Cardiac muscle cell (in vitro differentiated cells and primary cell): ENCODE measurements at regions not wholly inside any gene's neighbourhood (a gene's known extent, or its start where the extent isn't known, plus 50 kb on each side); places are given as distances from the start of the nearest gene placed in this dataset.

Experiments
- DNase-seq, 2 donors: peaks; one replicate each; pipeline versions ENCODE4 v3.0.0 to v3.0.0-alpha.2; 2010 to 2017; ENCODE audit warnings: low read depth in 1 of 2, low spot score in 1 of 2
- H3K27ac ChIP-seq: fragments of 200-600 bp; sonication (generic); 2 replicates; pipeline ENCODE4 v1.5.1; 2016
- H3K27me3 ChIP-seq: fragments of 200-600 bp; sonication (generic); 2 replicates; pipeline ENCODE4 v1.6.0; 2016; ENCODE audit warnings: control low read depth
- H3K36me3 ChIP-seq: fragments of 200-600 bp; sonication (generic); 2 replicates; pipeline ENCODE4 v1.5.1; 2016; ENCODE audit warnings: control low read depth
- H3K4me1 ChIP-seq: fragments of 200-600 bp; sonication (generic); 2 replicates; pipeline ENCODE4 v1.8.1; 2017; ENCODE audit warnings: low read depth, mild to moderate bottlenecking, mixed run types
- H3K4me3 ChIP-seq: fragments of 200-600 bp; sonication (generic); 2 replicates; pipeline ENCODE4 v1.5.1; 2016; ENCODE audit warnings: mild to moderate bottlenecking
- H3K9me3 ChIP-seq: fragments of 200-600 bp; sonication (generic); 2 replicates; pipeline ENCODE4 v1.5.1; 2017; ENCODE audit warnings: low read depth, mild to moderate bottlenecking, control low read depth
- CTCF ChIP-seq: IDR thresholded peaks from 2 replicates; pipeline ENCODE4 v1.5.1; 2012; ENCODE audit warnings: low read depth, mild to moderate bottlenecking, low read length

- DNase-seq: no peak
- Histone ChIP-seq H3K9me3 (no peaks in the 10 kb centered on the region), H3K27me3 (no peaks in the 10 kb centered on the region), H3K4me3 (no peak overlapping the region), H3K36me3 (no peaks in the 10 kb centered on the region), H3K4me1 (no peaks in the 10 kb centered on the region), H3K27ac (no peak overlapping the region)
- TF ChIP-seq CTCF: no peak
Observed at GRCh38 chr9:2378266-2378665, 243.3 kb upstream of the VLDLR start.

GRCh38 chr9:2378816-2379215 lies 242.8 kb upstream of the VLDLR start:
- no peak for TF ChIP-seq CTCF
- no peaks in the 10 kb centered on the region for H3K36me3 ChIP-seq
- H3K27me3 ChIP-seq: no peaks in the 10 kb centered on the region
- H3K9me3 ChIP-seq: no peaks in the 10 kb centered on the region
- no peaks in the 10 kb centered on the region for H3K4me1 ChIP-seq
- H3K4me3 ChIP-seq: no peak overlapping the region
- H3K27ac ChIP-seq: no peak overlapping the region
- no peak for DNase-seq

- DNase-seq: no peak
- Histone ChIP-seq H3K4me1 (no peaks in the 10 kb centered on the region), H3K27ac (no peak overlapping the region), H3K27me3 (no peaks in the 10 kb centered on the region), H3K4me3 (no peak overlapping the region), H3K9me3 (no peaks in the 10 kb centered on the region), H3K36me3 (no peaks in the 10 kb centered on the region)
- no peak for TF ChIP-seq CTCF
Observed at GRCh38 chr9:2384741-2385140, 236.8 kb upstream of the VLDLR start.

GRCh38 chr9:2385746-2386145 lies 235.8 kb upstream of the VLDLR start:
- no peak overlapping the region for H3K4me3 ChIP-seq
- TF ChIP-seq CTCF: no peak
- H3K27me3 ChIP-seq: no peaks in the 10 kb centered on the region

GRCh38 chr9:2386566-2386965 lies 235.0 kb upstream of the VLDLR start:
- no peak for DNase-seq
- H3K4me1 ChIP-seq: no peaks in the 10 kb centered on the region
- H3K9me3 ChIP-seq: no peaks in the 10 kb centered on the region
- no peaks in the 10 kb centered on the region for H3K36me3 ChIP-seq
- no peaks in the 10 kb centered on the region for H3K27me3 ChIP-seq
- H3K27ac ChIP-seq: no peak overlapping the region
- TF ChIP-seq CTCF: no peak
- H3K4me3 ChIP-seq: no peak overlapping the region

More at GRCh38 chr9:2385746-2386145, 235.8 kb upstream of the VLDLR start:
- Histone ChIP-seq H3K36me3 (no peaks in the 10 kb centered on the region), H3K27ac (no peak overlapping the region), H3K4me1 (no peaks in the 10 kb centered on the region), H3K9me3 (no peaks in the 10 kb centered on the region)
- DNase-seq: no peak

- DNase-seq: no peak
- Histone ChIP-seq H3K9me3 (no peaks in the 10 kb centered on the region), H3K4me1 (no peaks in the 10 kb centered on the region), H3K4me3 (no peak overlapping the region), H3K27ac (no peak overlapping the region), H3K27me3 (no peaks in the 10 kb centered on the region), H3K36me3 (no peaks in the 10 kb centered on the region)
- TF ChIP-seq CTCF: no peak
Observed at GRCh38 chr9:2387166-2387565, 234.4 kb upstream of the VLDLR start.
